LNCAP (cell line): ENCODE measurements at regions not wholly inside any gene's neighbourhood (a gene's known extent, or its start where the extent isn't known, plus 50 kb on each side); places are given as distances from the start of the nearest gene placed in this dataset.

ENCODE experiments used
- CTCF ChIP-seq: fragments of 450-650 bp; IDR thresholded peaks from 2 replicates; pipeline ENCODE4 v1.5.1; 2017; ENCODE audit warnings: mild to moderate bottlenecking

- TF ChIP-seq CTCF = no peak
Measured at GRCh38 chr17:77315010-77315409, 174.2 kb downstream of the SEC14L1 start.

- TF ChIP-seq CTCF = no peak
Measured at GRCh38 chr17:77315551-77316190, 174.9 kb downstream of the SEC14L1 start.

- no peak for TF ChIP-seq CTCF
Measured at GRCh38 chr17:77316191-77316641, 175.4 kb downstream of the SEC14L1 start.

- TF ChIP-seq CTCF = no peak
Measured at GRCh38 chr17:77316651-77317050, 175.9 kb downstream of the SEC14L1 start.

- TF ChIP-seq CTCF = no peak
Measured at GRCh38 chr17:77317091-77317750, 176.5 kb downstream of the SEC14L1 start.

GRCh38 chr17:77318021-77318420 is 177.3 kb downstream of the SEC14L1 start:
- no peak for TF ChIP-seq CTCF

- TF ChIP-seq CTCF = no peak
Measured at GRCh38 chr17:77318491-77319210, 177.9 kb downstream of the SEC14L1 start.
